ENCODE measurements at regions not wholly inside any gene's neighbourhood (a gene's known extent, or its start where the extent isn't known, plus 50 kb on each side); places are given as distances from the start of the nearest gene placed in this dataset.

DNA sequence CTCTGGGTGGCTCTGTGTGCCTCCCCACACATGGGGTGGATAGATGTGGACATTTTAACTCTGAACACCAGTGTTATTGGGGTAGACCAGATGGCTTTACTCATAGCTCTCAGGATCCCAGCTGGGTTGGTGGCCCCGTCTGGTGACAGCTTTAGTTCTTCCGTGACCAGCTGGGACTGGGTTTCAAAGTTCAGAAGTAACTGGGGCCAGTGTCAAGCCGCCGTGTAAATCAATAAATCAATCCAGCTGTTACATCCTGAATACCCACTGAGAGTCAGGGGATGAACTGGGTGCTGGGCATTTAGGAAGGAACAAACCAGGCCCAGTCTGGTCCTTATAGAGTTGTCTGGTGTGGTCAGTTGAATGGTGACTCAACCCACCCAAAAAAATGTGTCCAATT is 269.4 kb downstream of the CTTN start:
- TF ChIP-seq, protein P1, sequence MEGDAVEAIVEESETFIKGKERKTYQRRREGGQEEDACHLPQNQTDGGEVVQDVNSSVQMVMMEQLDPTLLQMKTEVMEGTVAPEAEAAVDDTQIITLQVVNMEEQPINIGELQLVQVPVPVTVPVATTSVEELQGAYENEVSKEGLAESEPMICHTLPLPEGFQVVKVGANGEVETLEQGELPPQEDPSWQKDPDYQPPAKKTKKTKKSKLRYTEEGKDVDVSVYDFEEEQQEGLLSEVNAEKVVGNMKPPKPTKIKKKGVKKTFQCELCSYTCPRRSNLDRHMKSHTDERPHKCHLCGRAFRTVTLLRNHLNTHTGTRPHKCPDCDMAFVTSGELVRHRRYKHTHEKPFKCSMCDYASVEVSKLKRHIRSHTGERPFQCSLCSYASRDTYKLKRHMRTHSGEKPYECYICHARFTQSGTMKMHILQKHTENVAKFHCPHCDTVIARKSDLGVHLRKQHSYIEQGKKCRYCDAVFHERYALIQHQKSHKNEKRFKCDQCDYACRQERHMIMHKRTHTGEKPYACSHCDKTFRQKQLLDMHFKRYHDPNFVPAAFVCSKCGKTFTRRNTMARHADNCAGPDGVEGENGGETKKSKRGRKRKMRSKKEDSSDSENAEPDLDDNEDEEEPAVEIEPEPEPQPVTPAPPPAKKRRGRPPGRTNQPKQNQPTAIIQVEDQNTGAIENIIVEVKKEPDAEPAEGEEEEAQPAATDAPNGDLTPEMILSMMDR (conservative IDR thresholded peaks at IDR 0.05) = no peak
- TF ChIP-seq EZH2 (IDR thresholded peaks at IDR 0.05; ENCODE audit: low read depth) = no peak
